Brain microvascular endothelial cell (primary cell): ENCODE measurements at regions not wholly inside any gene's neighbourhood (a gene's known extent, or its start where the extent isn't known, plus 50 kb on each side); places are given as distances from the start of the nearest gene placed in this dataset.

Source experiments
- DNase-seq: peaks from one replicate; pipeline ENCODE4 v3.0.0-alpha.2; 2020
- H3K27ac ChIP-seq: fragments of 250-450 bp; sonication (Bioruptor Pico); 2 replicates; pipeline ENCODE4 v1.5.1; 2020; ENCODE audit warnings: mild to moderate bottlenecking, moderate library complexity
- H3K27me3 ChIP-seq: fragments of 250-450 bp; sonication (Bioruptor Pico); replicated peaks from 2 replicates; pipeline ENCODE4 v1.5.1; 2020; ENCODE audit warnings: mild to moderate bottlenecking
- H3K36me3 ChIP-seq: fragments of 250-450 bp; sonication (Bioruptor Pico); replicated peaks from 2 replicates; pipeline ENCODE4 v1.5.1; 2020; ENCODE audit warnings: mild to moderate bottlenecking
- H3K4me3 ChIP-seq: 2 replicates; pipeline ENCODE4 v1.5.1; 2011; ENCODE audit warnings: low read depth, mild to moderate bottlenecking, control low read depth, low read length, moderate library complexity
- in situ Hi-C: cut with HindIII; loops from 2 replicates; pipeline ENCODE4 v1.10.0; 2017; ENCODE audit warnings: low sequenced_read_pairs, low pct_ligation_motif_present
- TF ChIP-seq, protein P1 (sequence below): IDR thresholded peaks from 2 replicates; pipeline ENCODE4 v1.5.1; 2011; ENCODE audit warnings: low read depth, mild to moderate bottlenecking, moderate library complexity, low read length, control low read depth, inconsistent platforms; ENCODE audit errors: missing control alignments

- H3K36me3 ChIP-seq, result no peaks in the 10 kb centered on the region
- H3K27ac ChIP-seq, result no peak overlapping the region
- TF ChIP-seq, protein P1, sequence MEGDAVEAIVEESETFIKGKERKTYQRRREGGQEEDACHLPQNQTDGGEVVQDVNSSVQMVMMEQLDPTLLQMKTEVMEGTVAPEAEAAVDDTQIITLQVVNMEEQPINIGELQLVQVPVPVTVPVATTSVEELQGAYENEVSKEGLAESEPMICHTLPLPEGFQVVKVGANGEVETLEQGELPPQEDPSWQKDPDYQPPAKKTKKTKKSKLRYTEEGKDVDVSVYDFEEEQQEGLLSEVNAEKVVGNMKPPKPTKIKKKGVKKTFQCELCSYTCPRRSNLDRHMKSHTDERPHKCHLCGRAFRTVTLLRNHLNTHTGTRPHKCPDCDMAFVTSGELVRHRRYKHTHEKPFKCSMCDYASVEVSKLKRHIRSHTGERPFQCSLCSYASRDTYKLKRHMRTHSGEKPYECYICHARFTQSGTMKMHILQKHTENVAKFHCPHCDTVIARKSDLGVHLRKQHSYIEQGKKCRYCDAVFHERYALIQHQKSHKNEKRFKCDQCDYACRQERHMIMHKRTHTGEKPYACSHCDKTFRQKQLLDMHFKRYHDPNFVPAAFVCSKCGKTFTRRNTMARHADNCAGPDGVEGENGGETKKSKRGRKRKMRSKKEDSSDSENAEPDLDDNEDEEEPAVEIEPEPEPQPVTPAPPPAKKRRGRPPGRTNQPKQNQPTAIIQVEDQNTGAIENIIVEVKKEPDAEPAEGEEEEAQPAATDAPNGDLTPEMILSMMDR, result no peak
- H3K4me3 ChIP-seq, result no peak overlapping the region
- in situ Hi-C loops, result no loop called here
- H3K27me3 ChIP-seq, result no peaks in the 10 kb centered on the region
- no peak for DNase-seq
Observed at GRCh38 chr14:89719366-89720075, 235.0 kb downstream of the EFCAB11 start.

GRCh38 chr14:89708982-89709625 is 245.4 kb downstream of the EFCAB11 start:
- TF ChIP-seq, protein P1, result no peak
- in situ Hi-C loops, result no loop called here
- no peaks in the 10 kb centered on the region for H3K36me3 ChIP-seq
- DNase-seq, result no peak
- no peak overlapping the region for H3K4me3 ChIP-seq
- no peak overlapping the region for H3K27ac ChIP-seq
- H3K27me3 ChIP-seq, result no peaks in the 10 kb centered on the region

DNA sequence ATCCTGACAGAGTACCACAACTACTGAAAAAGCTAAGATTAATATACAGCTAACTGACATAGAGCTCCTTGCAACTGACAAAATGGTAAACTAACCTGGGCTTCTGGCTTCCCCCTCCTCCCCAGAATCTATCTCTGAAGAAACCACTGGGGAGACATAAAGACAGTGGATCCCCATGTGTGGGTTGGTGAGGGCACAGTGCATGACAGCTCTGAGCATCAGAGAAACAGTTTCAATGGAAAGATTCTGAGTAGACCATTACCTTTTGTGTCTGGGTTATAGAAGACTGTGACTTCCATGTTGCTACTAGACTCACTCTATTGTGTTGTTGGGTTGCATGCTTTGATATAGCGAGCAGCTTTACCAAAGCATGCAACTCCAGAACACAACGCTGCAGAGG is 247.4 kb downstream of the EFCAB11 start:
- H3K4me3 ChIP-seq, result no peak overlapping the region
- H3K27me3 ChIP-seq, result no peaks in the 10 kb centered on the region
- in situ Hi-C loops, result no loop called here
- no peaks in the 10 kb centered on the region for H3K36me3 ChIP-seq
- no peak overlapping the region for H3K27ac ChIP-seq
- DNase-seq, result no peak
- TF ChIP-seq, protein P1, result no peak

- H3K36me3 ChIP-seq, result no peaks in the 10 kb centered on the region
- TF ChIP-seq, protein P1, result no peak
- DNase-seq, result no peak
- H3K4me3 ChIP-seq, result no peak overlapping the region
- in situ Hi-C loops, result no loop called here
- H3K27ac ChIP-seq, result no peak overlapping the region
- no peaks in the 10 kb centered on the region for H3K27me3 ChIP-seq
Observed at GRCh38 chr14:89702876-89703200, 251.7 kb downstream of the EFCAB11 start.

GRCh38 chr14:89702073-89702875 is 252.3 kb downstream of the EFCAB11 start:
- H3K27ac ChIP-seq, result peak overlapping the region; percentile 2
- H3K36me3 ChIP-seq, result no peaks in the 10 kb centered on the region
- peak overlapping the region; percentile 53 for H3K4me3 ChIP-seq
- TF ChIP-seq, protein P1, result no peak
- in situ Hi-C loops, result no loop called here
- no peak for DNase-seq
- H3K27me3 ChIP-seq, result no peaks in the 10 kb centered on the region
